Brain microvascular endothelial cell (primary cell): ENCODE measurements at regions not wholly inside any gene's neighbourhood (a gene's known extent, or its start where the extent isn't known, plus 50 kb on each side); places are given as distances from the start of the nearest gene placed in this dataset.

ENCODE experiments used
- DNase-seq: peaks from one replicate; pipeline ENCODE4 v3.0.0-alpha.2; 2020
- H3K27ac ChIP-seq: fragments of 250-450 bp; sonication (Bioruptor Pico); 2 replicates; pipeline ENCODE4 v1.5.1; 2020; ENCODE audit warnings: mild to moderate bottlenecking, moderate library complexity
- H3K27me3 ChIP-seq: fragments of 250-450 bp; sonication (Bioruptor Pico); replicated peaks from 2 replicates; pipeline ENCODE4 v1.5.1; 2020; ENCODE audit warnings: mild to moderate bottlenecking
- H3K36me3 ChIP-seq: fragments of 250-450 bp; sonication (Bioruptor Pico); replicated peaks from 2 replicates; pipeline ENCODE4 v1.5.1; 2020; ENCODE audit warnings: mild to moderate bottlenecking
- H3K4me3 ChIP-seq: 2 replicates; pipeline ENCODE4 v1.5.1; 2011; ENCODE audit warnings: low read depth, mild to moderate bottlenecking, control low read depth, low read length, moderate library complexity
- CTCF ChIP-seq: IDR thresholded peaks from 2 replicates; pipeline ENCODE4 v1.5.1; 2011; ENCODE audit warnings: low read depth, mild to moderate bottlenecking, moderate library complexity, low read length, control low read depth, inconsistent platforms; ENCODE audit errors: missing control alignments
- in situ Hi-C: cut with HindIII; loops from 2 replicates; pipeline ENCODE4 v1.10.0; 2017; ENCODE audit warnings: low sequenced_read_pairs, low pct_ligation_motif_present

- Histone ChIP-seq H3K27ac (no peak overlapping the region), H3K36me3 (no peaks in the 10 kb centered on the region), H3K27me3 (no peaks in the 10 kb centered on the region), H3K4me3 (no peak overlapping the region)
- TF ChIP-seq CTCF, result no peak
- no peak for DNase-seq
- in situ Hi-C loops, result no loop called here
Observed at GRCh38 chr14:27559848-27560247, 962.0 kb upstream of the NOVA1 start.

- H3K36me3 ChIP-seq, result no peaks in the 10 kb centered on the region
- no peak overlapping the region for H3K27ac ChIP-seq
- no peaks in the 10 kb centered on the region for H3K27me3 ChIP-seq
- no peak for TF ChIP-seq CTCF
- no peak for DNase-seq
- no peak overlapping the region for H3K4me3 ChIP-seq
- in situ Hi-C loops, result no loop called here
Observed at GRCh38 chr14:27566843-27567382, 969.1 kb upstream of the NOVA1 start.

- TF ChIP-seq CTCF, result no peak
- in situ Hi-C loops, result no loop called here
Observed at GRCh38 chr14:27573018-27573417, 975.2 kb upstream of the NOVA1 start.

GRCh38 chr14:27587103-27587502 is 989.3 kb upstream of the NOVA1 start:
- no peak for TF ChIP-seq CTCF
- DNase-seq, result no peak
- H3K36me3 ChIP-seq, result no peaks in the 10 kb centered on the region
- H3K4me3 ChIP-seq, result no peak overlapping the region
- in situ Hi-C loops, result no loop called here
- H3K27ac ChIP-seq, result no peak overlapping the region
- H3K27me3 ChIP-seq, result no peaks in the 10 kb centered on the region

More at GRCh38 chr14:27573018-27573417, 975.2 kb upstream of the NOVA1 start:
- no peaks in the 10 kb centered on the region for H3K36me3 ChIP-seq
- H3K4me3 ChIP-seq, result no peak overlapping the region
- DNase-seq, result no peak
- H3K27ac ChIP-seq, result no peak overlapping the region
- no peaks in the 10 kb centered on the region for H3K27me3 ChIP-seq

- Histone ChIP-seq H3K27me3 (no peaks in the 10 kb centered on the region), H3K4me3 (no peak overlapping the region), H3K36me3 (no peaks in the 10 kb centered on the region), H3K27ac (no peak overlapping the region)
- no peak for DNase-seq
- no peak for TF ChIP-seq CTCF
- in situ Hi-C loops, result no loop called here
Observed at GRCh38 chr14:27605282-27605681, 1007.4 kb upstream of the NOVA1 start.

GRCh38 chr14:27608377-27608776 is 1010.5 kb upstream of the NOVA1 start:
- H3K4me3 ChIP-seq, result no peak overlapping the region
- no peak overlapping the region for H3K27ac ChIP-seq
- H3K36me3 ChIP-seq, result no peaks in the 10 kb centered on the region
- no peaks in the 10 kb centered on the region for H3K27me3 ChIP-seq
- DNase-seq, result no peak
- TF ChIP-seq CTCF, result no peak
- in situ Hi-C loops, result no loop called here
